ENCODE measurements at regions not wholly inside any gene's neighbourhood (a gene's known extent, or its start where the extent isn't known, plus 50 kb on each side); places are given as distances from the start of the nearest gene placed in this dataset.

DNA sequence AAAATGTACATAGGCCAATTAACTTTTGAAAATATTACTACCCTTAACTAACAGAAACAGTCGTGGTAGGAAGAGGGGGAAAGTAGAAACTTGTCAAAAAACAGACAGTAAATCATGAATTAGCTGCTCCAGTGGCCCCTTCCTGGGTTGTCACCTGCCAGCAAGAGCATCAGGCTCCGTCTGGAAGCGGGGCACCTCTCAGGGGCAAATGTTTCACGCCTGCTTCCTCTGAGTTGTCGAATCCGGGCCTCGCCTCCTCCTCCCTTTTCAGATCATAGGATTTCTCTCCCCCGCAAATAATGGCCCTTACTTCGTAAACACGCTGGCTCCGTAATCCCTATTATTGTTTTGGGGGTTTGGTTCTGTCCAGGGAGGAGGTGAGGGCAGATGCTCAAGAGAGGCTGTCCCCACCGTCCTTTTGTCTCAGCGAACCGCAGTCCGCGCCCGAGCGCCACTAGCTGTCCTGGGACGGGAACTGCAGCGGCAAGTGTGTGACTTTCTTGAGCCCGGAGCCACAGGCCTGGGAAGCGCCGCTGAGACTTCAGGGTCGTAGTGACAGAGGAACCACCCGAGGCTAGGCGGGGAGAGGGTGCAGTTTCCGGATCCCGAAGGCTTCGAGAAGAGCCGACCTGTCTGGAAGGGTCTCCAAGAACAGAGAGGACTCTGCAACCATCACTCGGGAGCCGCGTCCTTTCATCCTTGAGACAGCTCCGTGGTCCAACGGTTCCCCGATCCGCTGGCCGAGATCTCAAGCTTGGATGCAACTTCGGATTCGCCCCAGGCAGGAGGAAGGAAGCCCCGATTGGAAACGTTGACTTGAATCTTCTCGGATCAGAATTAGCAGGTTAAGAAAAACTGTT is 214.5 kb upstream of the ZNF184 start (continued):
- TF ChIP-seq, protein P1, sequence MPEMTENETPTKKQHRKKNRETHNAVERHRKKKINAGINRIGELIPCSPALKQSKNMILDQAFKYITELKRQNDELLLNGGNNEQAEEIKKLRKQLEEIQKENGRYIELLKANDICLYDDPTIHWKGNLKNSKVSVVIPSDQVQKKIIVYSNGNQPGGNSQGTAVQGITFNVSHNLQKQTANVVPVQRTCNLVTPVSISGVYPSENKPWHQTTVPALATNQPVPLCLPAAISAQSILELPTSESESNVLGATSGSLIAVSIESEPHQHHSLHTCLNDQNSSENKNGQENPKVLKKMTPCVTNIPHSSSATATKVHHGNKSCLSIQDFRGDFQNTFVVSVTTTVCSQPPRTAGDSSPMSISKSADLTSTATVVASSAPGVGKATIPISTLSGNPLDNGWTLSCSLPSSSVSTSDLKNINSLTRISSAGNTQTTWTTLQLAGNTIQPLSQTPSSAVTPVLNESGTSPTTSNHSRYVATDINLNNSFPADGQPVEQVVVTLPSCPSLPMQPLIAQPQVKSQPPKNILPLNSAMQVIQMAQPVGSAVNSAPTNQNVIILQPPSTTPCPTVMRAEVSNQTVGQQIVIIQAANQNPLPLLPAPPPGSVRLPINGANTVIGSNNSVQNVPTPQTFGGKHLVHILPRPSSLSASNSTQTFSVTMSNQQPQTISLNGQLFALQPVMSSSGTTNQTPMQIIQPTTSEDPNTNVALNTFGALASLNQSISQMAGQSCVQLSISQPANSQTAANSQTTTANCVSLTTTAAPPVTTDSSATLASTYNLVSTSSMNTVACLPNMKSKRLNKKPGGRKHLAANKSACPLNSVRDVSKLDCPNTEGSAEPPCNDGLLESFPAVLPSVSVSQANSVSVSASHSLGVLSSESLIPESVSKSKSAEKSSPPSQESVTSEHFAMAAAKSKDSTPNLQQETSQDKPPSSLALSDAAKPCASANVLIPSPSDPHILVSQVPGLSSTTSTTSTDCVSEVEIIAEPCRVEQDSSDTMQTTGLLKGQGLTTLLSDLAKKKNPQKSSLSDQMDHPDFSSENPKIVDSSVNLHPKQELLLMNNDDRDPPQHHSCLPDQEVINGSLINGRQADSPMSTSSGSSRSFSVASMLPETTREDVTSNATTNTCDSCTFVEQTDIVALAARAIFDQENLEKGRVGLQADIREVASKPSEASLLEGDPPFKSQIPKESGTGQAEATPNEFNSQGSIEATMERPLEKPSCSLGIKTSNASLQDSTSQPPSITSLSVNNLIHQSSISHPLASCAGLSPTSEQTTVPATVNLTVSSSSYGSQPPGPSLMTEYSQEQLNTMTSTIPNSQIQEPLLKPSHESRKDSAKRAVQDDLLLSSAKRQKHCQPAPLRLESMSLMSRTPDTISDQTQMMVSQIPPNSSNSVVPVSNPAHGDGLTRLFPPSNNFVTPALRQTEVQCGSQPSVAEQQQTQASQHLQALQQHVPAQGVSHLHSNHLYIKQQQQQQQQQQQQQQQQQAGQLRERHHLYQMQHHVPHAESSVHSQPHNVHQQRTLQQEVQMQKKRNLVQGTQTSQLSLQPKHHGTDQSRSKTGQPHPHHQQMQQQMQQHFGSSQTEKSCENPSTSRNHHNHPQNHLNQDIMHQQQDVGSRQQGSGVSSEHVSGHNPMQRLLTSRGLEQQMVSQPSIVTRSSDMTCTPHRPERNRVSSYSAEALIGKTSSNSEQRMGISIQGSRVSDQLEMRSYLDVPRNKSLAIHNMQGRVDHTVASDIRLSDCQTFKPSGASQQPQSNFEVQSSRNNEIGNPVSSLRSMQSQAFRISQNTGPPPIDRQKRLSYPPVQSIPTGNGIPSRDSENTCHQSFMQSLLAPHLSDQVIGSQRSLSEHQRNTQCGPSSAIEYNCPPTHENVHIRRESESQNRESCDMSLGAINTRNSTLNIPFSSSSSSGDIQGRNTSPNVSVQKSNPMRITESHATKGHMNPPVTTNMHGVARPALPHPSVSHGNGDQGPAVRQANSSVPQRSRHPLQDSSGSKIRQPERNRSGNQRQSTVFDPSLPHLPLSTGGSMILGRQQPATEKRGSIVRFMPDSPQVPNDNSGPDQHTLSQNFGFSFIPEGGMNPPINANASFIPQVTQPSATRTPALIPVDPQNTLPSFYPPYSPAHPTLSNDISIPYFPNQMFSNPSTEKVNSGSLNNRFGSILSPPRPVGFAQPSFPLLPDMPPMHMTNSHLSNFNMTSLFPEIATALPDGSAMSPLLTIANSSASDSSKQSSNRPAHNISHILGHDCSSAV (CRISPR knock-in tag; IDR thresholded peaks at IDR 0.05; ENCODE audit: borderline replicate concordance), result no peak
- TF ChIP-seq KDM2A (CRISPR knock-in tag; IDR thresholded peaks at IDR 0.05; ENCODE audit: borderline replicate concordance, low read depth) (peak; percentile 52; the same call in 1 of the 2 replicates), ZNF619 (CRISPR knock-in tag; IDR thresholded peaks at IDR 0.05) (no peak), ZSCAN20 (CRISPR knock-in tag; IDR thresholded peaks at IDR 0.05; ENCODE audit: borderline replicate concordance) (no peak), ZNF383 (CRISPR knock-in tag; IDR thresholded peaks at IDR 0.05; ENCODE audit: borderline replicate concordance) (no peak), ELF3 (CRISPR knock-in tag; IDR thresholded peaks at IDR 0.05) (no peak; the same call in 1 of the 2 replicates)
- TF ChIP-seq, protein P2, sequence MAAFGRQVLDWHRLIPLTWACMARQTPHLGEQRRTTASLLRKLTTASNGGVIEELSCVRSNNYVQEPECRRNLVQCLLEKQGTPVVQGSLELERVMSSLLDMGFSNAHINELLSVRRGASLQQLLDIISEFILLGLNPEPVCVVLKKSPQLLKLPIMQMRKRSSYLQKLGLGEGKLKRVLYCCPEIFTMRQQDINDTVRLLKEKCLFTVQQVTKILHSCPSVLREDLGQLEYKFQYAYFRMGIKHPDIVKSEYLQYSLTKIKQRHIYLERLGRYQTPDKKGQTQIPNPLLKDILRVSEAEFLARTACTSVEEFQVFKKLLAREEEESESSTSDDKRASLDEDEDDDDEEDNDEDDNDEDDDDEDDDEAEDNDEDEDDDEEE (CRISPR knock-in tag; IDR thresholded peaks at IDR 0.05), result peak; percentile 22; the same call in 1 of the 2 replicates
- TF ChIP-seq, protein P3, sequence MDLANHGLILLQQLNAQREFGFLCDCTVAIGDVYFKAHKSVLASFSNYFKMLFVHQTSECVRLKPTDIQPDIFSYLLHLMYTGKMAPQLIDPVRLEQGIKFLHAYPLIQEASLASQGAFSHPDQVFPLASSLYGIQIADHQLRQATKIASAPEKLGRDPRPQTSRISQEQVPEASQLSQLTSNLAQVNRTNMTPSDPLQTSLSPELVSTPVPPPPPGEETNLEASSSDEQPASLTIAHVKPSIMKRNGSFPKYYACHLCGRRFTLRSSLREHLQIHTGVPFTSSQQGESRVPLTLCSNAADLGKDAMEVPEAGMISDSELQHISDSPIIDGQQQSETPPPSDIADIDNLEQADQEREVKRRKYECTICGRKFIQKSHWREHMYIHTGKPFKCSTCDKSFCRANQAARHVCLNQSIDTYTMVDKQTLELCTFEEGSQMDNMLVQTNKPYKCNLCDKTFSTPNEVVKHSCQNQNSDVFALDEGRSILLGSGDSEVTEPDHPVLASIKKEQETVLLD (CRISPR knock-in tag; IDR thresholded peaks at IDR 0.05; ENCODE audit: low read depth), result no peak
- TF ChIP-seq, protein P4, sequence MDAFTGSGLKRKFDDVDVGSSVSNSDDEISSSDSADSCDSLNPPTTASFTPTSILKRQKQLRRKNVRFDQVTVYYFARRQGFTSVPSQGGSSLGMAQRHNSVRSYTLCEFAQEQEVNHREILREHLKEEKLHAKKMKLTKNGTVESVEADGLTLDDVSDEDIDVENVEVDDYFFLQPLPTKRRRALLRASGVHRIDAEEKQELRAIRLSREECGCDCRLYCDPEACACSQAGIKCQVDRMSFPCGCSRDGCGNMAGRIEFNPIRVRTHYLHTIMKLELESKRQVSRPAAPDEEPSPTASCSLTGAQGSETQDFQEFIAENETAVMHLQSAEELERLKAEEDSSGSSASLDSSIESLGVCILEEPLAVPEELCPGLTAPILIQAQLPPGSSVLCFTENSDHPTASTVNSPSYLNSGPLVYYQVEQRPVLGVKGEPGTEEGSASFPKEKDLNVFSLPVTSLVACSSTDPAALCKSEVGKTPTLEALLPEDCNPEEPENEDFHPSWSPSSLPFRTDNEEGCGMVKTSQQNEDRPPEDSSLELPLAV (CRISPR knock-in tag; conservative IDR thresholded peaks at IDR 0.05; ENCODE audit: low read depth), result no peak
- TF ChIP-seq, protein P5, sequence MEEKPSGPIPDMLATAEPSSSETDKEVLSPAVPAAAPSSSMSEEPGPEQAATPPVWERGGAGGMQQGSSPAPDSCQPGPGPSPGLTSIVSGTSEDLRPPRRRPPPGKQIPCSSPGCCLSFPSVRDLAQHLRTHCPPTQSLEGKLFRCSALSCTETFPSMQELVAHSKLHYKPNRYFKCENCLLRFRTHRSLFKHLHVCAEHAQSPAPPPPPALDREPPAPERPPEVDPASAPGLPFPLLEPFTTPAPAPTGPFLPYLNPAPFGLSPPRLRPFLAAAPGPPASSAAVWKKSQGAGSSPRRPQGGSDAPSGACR (CRISPR knock-in tag; IDR thresholded peaks at IDR 0.05), result no peak
- TF ChIP-seq, protein P6, sequence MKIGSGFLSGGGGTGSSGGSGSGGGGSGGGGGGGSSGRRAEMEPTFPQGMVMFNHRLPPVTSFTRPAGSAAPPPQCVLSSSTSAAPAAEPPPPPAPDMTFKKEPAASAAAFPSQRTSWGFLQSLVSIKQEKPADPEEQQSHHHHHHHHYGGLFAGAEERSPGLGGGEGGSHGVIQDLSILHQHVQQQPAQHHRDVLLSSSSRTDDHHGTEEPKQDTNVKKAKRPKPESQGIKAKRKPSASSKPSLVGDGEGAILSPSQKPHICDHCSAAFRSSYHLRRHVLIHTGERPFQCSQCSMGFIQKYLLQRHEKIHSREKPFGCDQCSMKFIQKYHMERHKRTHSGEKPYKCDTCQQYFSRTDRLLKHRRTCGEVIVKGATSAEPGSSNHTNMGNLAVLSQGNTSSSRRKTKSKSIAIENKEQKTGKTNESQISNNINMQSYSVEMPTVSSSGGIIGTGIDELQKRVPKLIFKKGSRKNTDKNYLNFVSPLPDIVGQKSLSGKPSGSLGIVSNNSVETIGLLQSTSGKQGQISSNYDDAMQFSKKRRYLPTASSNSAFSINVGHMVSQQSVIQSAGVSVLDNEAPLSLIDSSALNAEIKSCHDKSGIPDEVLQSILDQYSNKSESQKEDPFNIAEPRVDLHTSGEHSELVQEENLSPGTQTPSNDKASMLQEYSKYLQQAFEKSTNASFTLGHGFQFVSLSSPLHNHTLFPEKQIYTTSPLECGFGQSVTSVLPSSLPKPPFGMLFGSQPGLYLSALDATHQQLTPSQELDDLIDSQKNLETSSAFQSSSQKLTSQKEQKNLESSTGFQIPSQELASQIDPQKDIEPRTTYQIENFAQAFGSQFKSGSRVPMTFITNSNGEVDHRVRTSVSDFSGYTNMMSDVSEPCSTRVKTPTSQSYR (CRISPR knock-in tag; IDR thresholded peaks at IDR 0.05; ENCODE audit: borderline replicate concordance), result no peak

Measured in HepG2 (cell line).